Activated CD4-positive, alpha-beta T cell treated with anti-CD3 and anti-CD28 coated beads, Interleukin-2, Interleukin-4, amounts not matched to agents 100 ng/mL and 50 ng/mL, durations not matched to agents 16 hours and 8 hours (primary cell): ENCODE measurements at regions not wholly inside any gene's neighbourhood (a gene's known extent, or its start where the extent isn't known, plus 50 kb on each side); places are given as distances from the start of the nearest gene placed in this dataset.

Source experiments
- DNase-seq: peaks from one replicate; pipeline ENCODE4 v3.0.0-alpha.2; 2020; ENCODE audit warnings: low spot score

DNA sequence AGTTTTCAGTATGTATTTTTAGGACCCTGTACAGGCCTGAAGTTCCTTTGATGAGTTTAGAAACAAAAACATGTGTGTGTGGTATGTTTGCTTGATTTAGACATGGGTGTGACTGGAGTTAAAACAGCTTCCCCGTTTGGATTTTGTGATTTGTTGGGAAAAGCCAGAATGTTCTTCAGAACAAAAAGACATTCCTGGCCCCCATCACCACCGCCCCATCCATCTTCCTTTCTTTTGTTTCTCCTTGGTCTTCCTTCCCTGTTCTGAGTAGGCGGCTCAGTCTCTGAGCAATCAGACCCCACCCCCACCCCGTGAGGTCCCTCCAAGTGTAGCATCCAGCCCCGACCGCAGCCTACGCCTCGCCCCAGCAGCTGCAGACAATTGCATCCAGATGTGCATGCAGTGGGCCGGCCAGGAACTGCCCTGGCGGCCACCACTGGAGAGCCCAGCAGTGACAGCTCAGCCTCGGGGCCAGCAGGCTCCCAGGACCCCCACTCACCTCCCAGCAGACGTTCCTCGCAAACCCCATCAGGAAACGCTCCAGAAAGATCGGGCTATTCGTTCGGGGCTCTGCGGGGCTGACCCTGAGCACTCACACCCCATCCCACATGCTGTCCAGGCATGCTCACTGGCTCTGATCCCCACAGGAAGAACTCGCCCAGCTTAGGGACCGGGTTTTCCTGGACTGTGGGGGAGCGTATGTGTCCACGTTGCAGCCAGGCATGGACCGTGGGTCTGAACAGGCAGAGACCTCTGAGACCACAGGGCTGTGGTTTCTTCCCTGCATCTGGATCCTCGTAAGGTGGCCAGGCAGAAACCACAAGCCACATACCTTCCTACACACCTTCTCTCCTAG lies 99.8 kb upstream of the CDH5 start:
- no peak for DNase-seq

DNA sequence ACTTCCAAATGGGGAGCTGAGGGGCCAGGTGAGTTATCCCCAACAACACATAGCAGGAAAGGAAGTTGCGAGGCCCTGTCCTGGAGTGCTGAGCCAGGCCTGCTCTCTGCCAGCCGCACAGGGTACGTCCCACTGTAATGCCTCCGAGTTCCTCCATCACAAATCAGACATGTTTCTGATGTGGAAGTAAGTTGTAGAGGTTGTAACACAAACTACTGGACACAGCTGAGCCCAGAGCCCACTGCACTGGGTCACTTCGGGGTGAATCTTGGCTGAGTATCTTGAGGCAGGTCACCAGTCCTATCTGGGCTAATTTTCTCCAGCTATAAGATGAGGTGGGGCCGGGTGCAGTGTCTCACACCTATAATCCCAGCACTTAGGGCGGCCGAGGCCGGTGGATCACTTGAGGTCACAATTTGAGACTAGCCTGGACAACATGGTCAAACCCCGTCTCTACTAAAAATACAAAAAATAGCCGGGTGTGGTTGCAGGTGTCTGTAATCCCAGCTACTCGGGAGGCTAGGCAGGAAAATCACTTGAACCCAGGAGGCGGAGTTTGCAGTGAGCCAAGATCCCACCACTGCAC lies 100.8 kb upstream of the CDH5 start:
- no peak for DNase-seq

DNA sequence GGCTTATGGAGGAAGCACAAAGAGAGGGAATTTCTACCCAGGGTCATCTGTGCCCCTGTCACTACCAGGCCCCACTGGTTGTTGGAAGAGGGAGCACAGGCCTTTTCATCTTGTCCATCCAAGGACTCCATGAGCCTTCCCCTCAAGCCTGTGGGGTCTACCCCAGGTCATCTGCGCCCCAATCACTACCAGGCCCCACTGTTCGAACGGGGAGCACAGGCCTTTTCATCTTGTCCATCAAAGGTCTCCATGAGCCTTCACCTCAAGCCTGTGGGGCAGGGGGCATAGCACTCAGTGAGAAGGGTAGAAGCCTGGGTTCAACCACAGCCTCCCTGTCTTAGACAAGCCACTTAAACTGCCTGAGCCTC lies 101.5 kb upstream of the CDH5 start:
- no peak for DNase-seq

DNA sequence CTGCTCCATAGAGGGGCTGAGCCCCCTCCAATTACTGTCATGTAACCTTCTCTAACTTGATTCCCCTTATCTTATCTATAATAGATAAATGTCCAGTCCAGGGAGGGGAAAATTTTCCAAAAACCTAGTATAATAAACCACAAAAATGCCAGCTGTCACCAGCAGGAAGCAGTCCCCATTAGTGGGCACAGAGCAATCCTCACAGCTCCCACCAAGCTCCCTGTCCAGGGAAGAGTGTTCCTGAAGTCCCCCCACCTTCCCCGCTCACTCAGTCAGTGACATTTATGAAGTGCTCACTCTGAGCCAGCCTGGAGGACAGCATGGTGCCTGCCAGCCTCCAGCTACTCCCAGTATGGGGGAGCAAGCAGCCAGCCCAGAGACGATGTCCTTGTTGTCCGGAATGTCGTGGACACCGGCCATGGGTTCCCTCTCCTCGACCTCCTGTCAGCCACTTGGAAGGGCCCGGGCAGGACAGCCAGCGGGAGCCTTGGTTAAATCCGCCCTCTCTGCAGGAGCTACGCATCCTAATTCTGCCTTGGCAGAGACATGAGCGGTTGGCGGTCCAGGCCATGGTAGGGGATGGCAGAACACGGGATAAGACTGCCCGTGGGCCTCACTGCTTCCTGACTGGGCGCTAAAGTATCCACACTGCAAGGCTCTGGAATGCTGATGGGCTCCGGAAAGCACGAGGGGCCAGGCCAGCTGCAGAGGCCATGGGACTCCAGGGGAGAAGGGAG lies 102.0 kb upstream of the CDH5 start:
- DNase-seq: no peak

DNA sequence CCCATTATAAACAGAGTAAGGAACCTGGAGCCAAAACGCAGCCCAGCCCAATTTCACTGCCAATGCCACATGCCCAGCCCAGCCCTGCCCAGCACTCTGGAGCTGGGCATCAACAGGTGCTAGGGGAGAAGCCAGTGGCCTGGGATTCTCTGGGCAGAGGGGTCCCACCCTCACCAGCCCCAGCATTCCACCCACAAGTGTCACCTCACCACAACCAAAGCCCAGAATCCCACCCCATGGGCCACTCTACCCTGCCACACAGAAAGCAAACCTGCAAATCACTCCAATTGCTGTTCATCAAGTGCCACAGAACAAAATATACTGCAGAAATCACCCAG lies 102.5 kb upstream of the CDH5 start:
- no peak for DNase-seq

DNA sequence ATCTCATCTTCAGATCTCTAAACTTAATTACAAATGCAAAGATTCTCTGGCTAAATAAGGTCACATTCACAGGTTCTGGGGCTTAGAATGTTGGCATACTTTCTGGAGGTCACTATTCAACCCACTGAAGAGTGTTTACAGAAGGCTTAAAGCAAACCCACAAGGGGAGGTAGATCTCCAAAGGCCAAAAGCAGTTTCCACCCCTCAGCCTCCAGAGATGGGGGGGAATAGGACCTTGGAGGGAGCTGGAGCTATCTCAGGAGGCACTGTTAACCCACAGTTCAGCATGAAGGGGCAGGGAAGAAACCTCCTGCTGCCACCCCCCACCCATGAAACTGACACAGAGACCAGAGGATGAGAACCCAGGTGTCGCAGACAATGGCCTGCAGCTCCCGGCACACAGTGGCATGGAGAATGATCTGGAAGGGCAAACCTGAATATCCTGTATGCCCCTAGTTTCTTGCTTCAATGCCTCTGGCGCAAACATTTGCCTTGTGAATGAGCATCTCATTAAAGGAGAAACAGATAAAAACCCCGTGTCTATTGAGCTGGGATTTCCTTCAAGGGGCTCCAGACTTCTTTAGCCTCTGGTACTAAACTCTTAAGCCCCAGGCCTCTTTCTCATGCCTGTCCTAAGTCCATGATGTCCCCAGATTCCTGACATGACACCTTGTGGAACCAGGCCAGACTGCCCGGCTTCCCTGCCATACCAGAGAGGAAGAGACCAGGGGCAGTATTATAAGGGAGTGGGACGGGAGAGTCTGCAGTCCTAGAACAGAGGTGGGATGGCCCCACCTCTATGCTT lies 103.1 kb upstream of the CDH5 start:
- no peak for DNase-seq

DNA sequence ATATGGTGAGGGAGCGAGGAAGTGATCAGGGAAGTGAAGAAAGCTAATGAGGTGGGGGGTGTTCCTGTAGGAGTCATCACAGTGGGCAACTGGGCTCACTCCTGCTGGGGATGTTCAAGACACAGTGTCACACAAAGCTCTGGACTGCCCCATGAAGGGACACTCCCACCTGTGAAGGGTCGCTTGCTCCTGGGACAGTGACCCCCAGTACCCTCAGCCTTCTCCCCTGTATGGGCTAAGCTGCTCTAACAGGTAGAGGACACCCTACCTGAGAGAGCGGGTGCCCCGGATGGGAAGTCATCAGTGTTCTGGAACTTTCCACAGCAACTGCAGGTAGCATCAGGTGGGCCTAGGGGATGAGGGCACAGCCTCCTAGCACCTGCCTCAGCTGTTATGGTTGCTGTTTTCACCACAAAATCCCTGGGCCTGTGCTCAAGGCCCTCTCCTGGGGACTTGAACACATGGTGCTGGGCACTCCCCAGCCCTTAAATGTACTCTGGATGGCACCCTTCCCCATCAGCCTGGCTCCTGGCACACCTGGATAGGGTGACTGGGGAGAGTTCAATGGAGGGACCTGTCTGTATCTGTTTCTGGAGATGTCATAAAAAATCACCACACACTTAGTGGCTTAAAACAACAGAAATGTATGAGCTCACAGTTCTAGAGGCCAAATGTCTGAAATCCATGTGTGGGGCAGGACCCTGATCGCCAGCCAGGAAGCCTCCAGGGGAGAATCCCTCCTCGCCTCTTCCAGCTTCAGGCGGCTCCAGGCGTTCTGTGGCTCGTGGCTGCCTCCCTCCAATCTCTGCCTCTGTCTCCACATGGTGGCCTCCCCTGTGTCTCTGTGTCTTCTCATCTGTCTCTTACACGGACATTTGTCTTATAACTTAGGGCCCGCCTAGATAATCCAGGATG lies 104.0 kb upstream of the CDH5 start:
- no peak for DNase-seq

DNA sequence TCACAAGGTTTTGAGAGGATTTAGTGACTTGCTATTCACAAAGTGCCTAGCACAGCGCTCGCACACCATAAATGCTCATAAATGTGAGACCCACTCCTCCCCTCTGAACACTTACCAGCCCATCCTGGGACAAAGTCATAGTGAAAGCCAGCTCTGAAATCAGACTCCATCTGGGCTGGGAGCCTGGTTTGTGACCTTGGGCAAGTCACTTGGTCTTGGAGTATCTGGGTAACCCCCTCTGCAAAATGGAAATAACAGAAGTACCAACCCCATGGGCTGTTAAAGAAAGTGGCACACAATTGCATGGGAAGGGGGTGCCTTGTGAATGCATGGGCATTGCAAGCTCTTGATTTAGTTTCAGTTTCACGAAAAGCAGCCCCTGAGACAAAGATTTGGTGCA lies 104.7 kb upstream of the CDH5 start:
- no peak for DNase-seq

DNA sequence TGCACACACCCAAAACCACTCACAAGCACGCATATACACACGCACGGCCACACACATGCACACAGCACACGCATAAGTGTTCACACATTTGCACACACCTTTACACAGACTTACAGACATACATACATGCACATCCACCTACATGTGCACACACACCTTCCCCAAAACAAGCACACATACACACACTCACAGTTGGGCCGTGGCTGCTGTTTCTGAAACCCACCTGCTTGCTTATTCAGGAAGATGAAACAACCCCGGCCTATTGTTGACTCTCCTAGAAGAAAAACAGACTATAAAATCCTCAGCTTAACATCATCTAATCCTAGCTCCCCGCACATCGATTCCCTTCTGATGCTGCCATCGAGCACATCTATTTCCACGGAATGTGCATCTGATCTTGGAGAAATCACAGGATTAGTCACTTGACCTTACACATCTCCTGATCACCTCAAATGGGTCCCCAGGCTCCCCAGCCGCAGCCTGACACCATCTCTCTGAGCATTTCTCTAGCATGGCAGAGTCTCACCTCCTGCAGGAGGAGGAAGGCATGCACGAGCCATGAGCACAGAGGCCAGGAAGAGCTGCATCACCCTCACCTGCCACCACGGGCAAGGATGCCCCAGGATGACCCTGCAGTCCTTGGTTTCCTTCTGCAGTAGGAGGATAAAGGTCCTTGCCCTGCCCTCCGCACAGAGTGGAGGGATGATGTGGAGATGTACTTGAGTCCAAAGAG lies 105.8 kb upstream of the CDH5 start:
- no peak for DNase-seq

DNA sequence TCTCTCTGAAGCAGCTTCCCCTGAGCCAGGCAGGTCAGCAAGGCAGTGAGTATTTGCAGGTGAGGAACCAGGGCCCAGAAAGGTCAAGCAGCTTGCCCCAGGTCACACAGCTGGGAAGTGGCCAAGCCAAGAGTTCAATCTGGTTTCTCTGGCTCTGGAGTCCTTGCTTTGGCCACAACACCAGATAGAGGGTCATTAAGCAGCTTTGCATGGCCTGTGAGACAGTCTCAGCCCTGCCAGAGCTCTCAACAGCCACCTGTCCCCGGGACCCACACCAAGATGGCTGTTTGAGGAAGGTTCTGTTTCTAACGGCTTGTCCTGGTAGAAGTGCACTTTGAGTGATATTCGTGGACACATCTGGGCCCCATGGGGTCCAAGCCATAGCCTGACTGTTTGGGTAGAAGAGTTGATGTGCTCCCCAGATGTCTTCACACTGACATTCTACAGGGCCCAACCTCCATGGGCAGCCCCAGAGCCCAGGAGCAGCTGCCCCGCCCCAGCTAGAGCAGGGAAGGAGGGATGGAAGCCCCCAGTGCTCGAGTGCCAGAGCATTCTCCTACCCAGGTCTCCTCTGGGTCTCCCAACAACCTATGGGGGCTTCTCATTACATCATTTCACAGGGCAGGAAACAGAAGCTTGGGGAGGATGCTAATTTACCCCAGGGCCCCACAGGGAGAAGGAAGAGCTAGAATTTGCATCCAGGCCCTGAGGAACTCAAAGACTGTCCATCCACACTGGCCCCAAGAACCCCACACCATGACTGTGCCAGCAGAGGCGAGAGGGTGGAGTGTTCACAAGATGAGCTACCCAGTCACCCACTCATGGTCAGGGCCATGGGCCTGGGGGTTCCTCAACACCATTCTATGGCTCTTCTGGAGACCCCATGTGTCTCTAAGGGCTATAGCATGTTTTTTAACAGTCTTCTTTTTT lies 107.3 kb upstream of the CDH5 start:
- DNase-seq: no peak

DNA sequence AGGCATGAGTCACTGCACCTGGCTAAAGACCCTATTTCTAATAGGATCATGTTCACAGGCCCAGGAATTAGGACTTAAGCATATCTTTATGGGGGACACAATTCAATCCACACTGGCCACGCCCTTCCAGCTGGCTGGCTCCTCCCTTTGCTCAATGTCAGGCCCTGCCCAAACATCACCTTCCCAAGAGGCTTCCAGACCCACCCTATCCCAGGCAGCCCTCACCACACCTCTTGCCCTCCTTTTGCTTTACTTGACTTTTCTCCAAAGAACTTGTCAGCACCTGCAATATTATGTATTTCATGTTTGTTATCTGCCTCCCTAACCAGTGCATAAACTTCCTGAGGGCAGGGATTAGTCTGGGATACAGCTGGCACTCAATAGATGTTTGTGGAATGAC lies 109.6 kb upstream of the CDH5 start:
- no peak for DNase-seq

DNA sequence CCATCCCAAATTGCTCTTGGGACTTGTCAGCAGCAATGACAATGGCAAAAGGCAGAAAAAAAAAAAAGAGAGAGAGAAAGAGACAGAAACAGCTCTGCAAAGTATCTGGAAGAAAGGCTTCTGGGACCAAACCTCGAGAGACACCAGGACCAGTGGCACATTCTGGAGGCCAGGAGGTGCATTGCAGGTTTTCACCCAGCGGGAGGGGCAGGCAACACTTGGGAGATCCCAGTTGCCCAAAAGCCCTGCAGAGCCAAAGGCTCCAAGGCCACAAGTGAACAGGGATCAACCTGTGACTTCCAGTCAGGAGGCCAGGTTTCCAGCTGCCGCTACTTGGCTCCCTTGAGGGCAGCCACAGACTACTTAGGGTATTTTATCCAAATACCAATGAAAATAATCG lies 110.8 kb upstream of the CDH5 start:
- no peak for DNase-seq

DNA sequence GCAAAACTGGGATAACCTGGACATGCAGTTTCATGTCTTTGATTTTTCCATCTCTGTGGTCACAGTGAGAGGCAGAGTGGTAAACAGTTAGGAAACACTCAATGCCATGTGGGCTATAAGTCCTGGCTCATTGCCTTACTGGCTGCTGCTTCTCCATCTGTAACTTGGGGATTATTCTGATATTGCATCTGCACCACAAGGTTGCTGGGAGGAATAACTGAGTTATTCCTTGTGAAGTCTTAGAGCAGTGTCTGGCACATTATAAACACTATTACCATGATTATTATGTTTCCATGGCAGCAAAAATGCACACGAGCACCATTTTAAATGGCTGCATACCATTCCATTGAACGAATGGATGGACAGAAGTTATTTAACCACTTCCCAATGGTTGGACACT lies 111.7 kb upstream of the CDH5 start:
- no peak for DNase-seq

DNA sequence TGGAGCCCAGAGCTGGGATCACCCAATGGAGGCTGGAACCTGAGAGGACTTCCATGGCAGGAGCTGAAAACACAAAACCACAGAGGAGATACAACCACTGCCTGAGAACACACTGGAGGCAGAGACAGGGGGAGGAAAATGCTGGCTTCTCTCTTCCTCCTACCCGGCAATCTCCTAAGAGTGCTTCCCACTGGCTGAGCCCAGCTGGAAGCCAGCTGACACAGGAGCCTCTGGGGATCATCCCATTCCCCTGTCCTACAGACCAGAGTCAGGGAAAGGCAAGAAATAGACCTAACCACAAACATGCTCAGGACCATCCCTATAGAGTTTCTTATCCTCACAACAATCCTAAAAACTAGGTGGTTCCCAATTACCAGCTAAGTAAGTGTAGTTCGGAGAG lies 112.4 kb upstream of the CDH5 start:
- no peak for DNase-seq

DNA sequence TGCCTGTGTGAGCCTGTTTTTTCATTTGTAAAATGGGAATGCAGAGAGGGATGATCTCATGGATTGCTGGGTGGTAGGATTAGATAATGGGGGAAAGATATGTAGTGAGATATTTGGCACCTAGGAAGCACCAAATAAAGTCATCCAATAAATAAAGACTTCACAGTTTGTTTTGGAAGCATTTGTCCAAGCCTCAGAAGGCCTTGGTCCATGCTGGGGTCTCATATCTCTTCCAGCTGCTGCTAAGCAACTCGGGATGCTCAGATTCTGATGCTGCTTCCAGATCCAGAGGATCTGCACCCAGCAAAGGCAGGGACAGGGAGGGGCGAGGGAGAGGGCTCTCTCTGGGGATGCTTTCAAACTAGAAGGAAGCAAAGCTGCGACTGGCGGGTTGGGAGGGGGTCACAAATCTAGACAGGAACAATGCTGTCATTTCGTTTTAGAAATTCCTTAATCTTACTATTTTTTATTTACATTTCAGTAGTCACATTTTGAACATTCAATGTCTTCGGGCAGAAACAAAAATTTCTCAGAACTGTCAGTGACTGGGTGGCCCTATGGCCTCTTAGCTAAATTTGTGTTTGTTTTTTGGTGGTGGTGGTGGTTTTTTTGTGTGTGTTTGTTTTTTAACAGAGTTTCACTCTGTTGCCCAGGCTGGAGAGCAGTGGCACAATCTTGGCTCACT lies 114.9 kb upstream of the CDH5 start:
- no peak for DNase-seq

DNA sequence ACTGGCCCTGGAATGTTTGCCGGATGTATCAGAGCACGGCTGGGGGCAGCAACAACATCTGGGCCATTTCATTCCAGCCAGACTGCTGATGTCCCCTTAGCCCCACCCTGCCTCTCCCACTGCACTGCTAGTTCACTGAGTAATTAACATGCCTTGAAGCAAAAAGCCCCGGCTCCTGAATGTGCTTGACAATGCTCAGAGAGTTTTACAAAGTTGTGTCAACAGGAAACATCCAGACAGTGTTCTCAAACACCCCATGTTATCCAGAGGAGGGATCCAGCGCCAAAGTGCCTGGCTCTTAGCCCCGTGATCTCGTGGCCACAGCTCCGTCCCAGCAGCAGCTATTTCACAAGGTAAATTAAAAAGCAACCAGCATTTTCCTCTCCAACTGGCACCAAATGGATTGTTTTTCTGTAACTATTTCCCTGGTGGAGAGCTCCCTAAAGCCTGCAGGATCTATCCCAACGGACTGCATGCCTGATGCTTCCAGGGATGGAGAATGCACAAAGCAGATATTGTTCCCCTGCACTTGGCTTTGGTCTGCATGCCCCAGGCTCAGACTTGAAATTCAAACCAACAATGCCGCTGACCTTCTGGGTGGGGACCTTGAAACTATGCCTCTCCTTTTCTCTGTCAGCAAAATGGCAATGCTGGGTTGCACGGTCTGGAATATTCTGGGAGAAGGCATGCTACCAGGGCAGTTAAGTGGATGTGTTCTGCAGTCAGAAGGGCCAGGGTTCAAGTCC lies 115.6 kb upstream of the CDH5 start:
- no peak for DNase-seq

DNA sequence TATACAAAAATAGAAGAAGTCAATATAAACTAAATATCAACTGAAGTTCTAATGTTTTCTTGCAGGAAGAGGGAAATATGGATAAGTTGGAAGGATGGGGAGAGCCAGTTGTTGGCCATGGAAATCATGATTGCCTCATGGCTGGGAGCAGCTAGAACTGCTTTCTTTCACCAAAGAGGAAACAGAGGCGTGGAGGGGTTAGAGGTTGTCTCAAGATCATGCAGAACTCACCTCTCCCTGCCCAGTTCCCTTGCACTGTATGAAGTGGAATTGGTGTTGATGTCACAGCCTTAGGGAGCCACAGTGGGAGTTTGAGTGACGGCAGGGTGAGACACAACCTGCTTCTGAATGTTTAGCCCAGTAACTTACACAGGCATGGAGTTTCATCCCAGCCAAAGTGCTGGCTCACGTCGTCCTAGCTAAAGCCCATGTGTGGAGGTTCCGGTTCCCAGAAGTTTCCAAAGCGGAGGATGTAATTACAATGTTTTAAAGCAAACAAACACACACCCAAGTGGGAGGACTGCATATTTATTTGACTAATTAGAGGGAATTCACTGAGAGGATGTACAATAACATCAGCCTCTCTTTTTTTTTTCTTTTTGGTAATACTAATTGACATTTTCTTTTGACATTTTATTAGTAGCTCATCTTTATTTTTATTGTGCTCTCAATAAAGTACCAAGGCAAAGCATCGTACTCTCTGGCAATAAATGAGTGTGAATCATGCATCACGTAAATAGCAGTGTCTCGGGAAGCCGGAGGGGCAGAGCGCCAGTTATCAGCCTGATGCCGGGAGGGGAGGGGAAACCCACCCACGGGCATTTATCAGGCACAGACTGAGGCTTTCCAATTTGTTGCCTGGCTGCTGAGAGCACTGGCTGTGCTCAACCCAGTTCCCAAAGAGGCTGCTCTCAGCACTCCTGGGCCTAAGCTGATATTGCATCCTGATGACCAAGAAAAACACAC lies 118.7 kb upstream of the CDH5 start:
- no peak for DNase-seq
